ENCODE measurements at regions not wholly inside any gene's neighbourhood (a gene's known extent, or its start where the extent isn't known, plus 50 kb on each side); places are given as distances from the start of the nearest gene placed in this dataset.
"Not testable (repeated sequence)": the region's sequence is repeated elsewhere in the genome, so short reads cannot be mapped to it uniquely, and the experiment has no call there.

- DNase-seq (ENCODE audit: low spot score) = no peak
These were observed 378.8 kb upstream of the PODXL start for GRCh38 chr7:131935180-131935579.

GRCh38 chr7:131934452-131934851 lies 378.0 kb upstream of the PODXL start:
- DNase-seq (ENCODE audit: low spot score) = no peak

- DNase-seq (ENCODE audit: low spot score) = no peak
These were observed 377.4 kb upstream of the PODXL start for GRCh38 chr7:131933751-131934289.

- DNase-seq (ENCODE audit: low spot score) = not testable (repeated sequence)
These were observed 376.8 kb upstream of the PODXL start for GRCh38 chr7:131933219-131933618.

- DNase-seq (ENCODE audit: low spot score) = no peak
These were observed 375.8 kb upstream of the PODXL start for GRCh38 chr7:131932271-131932670.

GRCh38 chr7:131931370-131931769 lies 374.9 kb upstream of the PODXL start:
- DNase-seq (ENCODE audit: low spot score) = no peak

- no peak for DNase-seq (ENCODE audit: low spot score)
These were observed 373.2 kb upstream of the PODXL start for GRCh38 chr7:131929632-131930031.

- no peak for DNase-seq (ENCODE audit: low spot score)
These were observed 371.5 kb upstream of the PODXL start for GRCh38 chr7:131927770-131928423.

- no peak for DNase-seq (ENCODE audit: low spot score)
These were observed 369.2 kb upstream of the PODXL start for GRCh38 chr7:131925636-131926035.

- no peak for DNase-seq (ENCODE audit: low spot score)
These were observed 368.4 kb upstream of the PODXL start for GRCh38 chr7:131924857-131925256.

GRCh38 chr7:131922948-131923347 lies 366.5 kb upstream of the PODXL start:
- DNase-seq (ENCODE audit: low spot score) = not testable (repeated sequence)

GRCh38 chr7:131921016-131921415 lies 364.6 kb upstream of the PODXL start:
- no peak for DNase-seq (ENCODE audit: low spot score)

- no peak for DNase-seq (ENCODE audit: low spot score)
These were observed 363.7 kb upstream of the PODXL start for GRCh38 chr7:131919920-131920709.

GRCh38 chr7:131911112-131911511 lies 354.7 kb upstream of the PODXL start:
- DNase-seq (ENCODE audit: low spot score) = no peak

- DNase-seq (ENCODE audit: low spot score) = no peak
These were observed 352.8 kb upstream of the PODXL start for GRCh38 chr7:131909151-131909768.

GRCh38 chr7:131908714-131909113 lies 352.3 kb upstream of the PODXL start:
- no peak for DNase-seq (ENCODE audit: low spot score)

- DNase-seq (ENCODE audit: low spot score) = no peak
These were observed 349.1 kb upstream of the PODXL start for GRCh38 chr7:131905471-131905973.

- DNase-seq (ENCODE audit: low spot score) = no peak
These were observed 348.4 kb upstream of the PODXL start for GRCh38 chr7:131904760-131905327.

- DNase-seq (ENCODE audit: low spot score) = no peak
These were observed 346.9 kb upstream of the PODXL start for GRCh38 chr7:131903315-131903714.

- no peak for DNase-seq (ENCODE audit: low spot score)
These were observed 344.4 kb upstream of the PODXL start for GRCh38 chr7:131900785-131901287.

GRCh38 chr7:131899271-131900030 lies 343.0 kb upstream of the PODXL start:
- DNase-seq (ENCODE audit: low spot score) = no peak
